ENCODE measurements at regions not wholly inside any gene's neighbourhood (a gene's known extent, or its start where the extent isn't known, plus 50 kb on each side); places are given as distances from the start of the nearest gene placed in this dataset.

GRCh38 chr2:129354631-129355030 lies 624.8 kb upstream of the RAB6C start:
- no peak overlapping the region for H3K9ac ChIP-seq (ENCODE audit: low read length)
- no peaks in the 10 kb centered on the region for H4K20me1 ChIP-seq (ENCODE audit: insufficient read depth, low read length)
- H3K4me1 ChIP-seq (ENCODE audit: low read length) = no peaks in the 10 kb centered on the region
- H3K27me3 ChIP-seq (ENCODE audit: low read depth, low read length) = peaks cover under 1% of the 10 kb centered on the region
- H2AFZ ChIP-seq (ENCODE audit: low read depth, low read length) = no peak overlapping the region
- no peak overlapping the region for H3K4me2 ChIP-seq (ENCODE audit: low read length)
- no peaks in the 10 kb centered on the region for H3K79me2 ChIP-seq (ENCODE audit: low read length)
- no peak overlapping the region for H3K27ac ChIP-seq (ENCODE audit: low read length)
- no peaks in the 10 kb centered on the region for H3K9me3 ChIP-seq (ENCODE audit: insufficient read depth, low read length)
- TF ChIP-seq CTCF (IDR thresholded peaks at IDR 0.05; ENCODE audit: low read depth, low read length) (no peak), EZH2phosphoT487 (IDR thresholded peaks at IDR 0.05; ENCODE audit: low read depth) (no peak)
- H3K36me3 ChIP-seq (replicated peaks; ENCODE audit: low read depth, low read length) = no peaks in the 10 kb centered on the region
- no peak overlapping the region for H3K4me3 ChIP-seq (ENCODE audit: low read length)

- TF ChIP-seq EZH2phosphoT487 (IDR thresholded peaks at IDR 0.05; ENCODE audit: low read depth) (no peak), CTCF (IDR thresholded peaks at IDR 0.05; ENCODE audit: low read depth, low read length) (no peak)
- no peak overlapping the region for H3K27ac ChIP-seq (ENCODE audit: low read length)
- no peaks in the 10 kb centered on the region for H3K27me3 ChIP-seq (ENCODE audit: low read depth, low read length)
- H3K4me3 ChIP-seq (ENCODE audit: low read length) = no peak overlapping the region
- H3K36me3 ChIP-seq (replicated peaks; ENCODE audit: low read depth, low read length) = no peaks in the 10 kb centered on the region
- no peak overlapping the region for H3K4me2 ChIP-seq (ENCODE audit: low read length)
- H3K9me3 ChIP-seq (ENCODE audit: insufficient read depth, low read length) = no peaks in the 10 kb centered on the region
- H3K79me2 ChIP-seq (ENCODE audit: low read length) = no peaks in the 10 kb centered on the region
- H2AFZ ChIP-seq (ENCODE audit: low read depth, low read length) = no peak overlapping the region
- no peaks in the 10 kb centered on the region for H4K20me1 ChIP-seq (ENCODE audit: insufficient read depth, low read length)
- H3K4me1 ChIP-seq (ENCODE audit: low read length) = no peaks in the 10 kb centered on the region
- no peak overlapping the region for H3K9ac ChIP-seq (ENCODE audit: low read length)
These were observed 617.8 kb upstream of the RAB6C start for GRCh38 chr2:129361688-129362087.

- no peak overlapping the region for H3K9ac ChIP-seq (ENCODE audit: low read length)
- no peaks in the 10 kb centered on the region for H3K9me3 ChIP-seq (ENCODE audit: insufficient read depth, low read length)
These were observed 613.2 kb upstream of the RAB6C start for GRCh38 chr2:129366263-129366662.

GRCh38 chr2:129367107-129367506 lies 612.4 kb upstream of the RAB6C start:
- Histone ChIP-seq H4K20me1 (ENCODE audit: insufficient read depth, low read length) (no peaks in the 10 kb centered on the region), H3K4me3 (ENCODE audit: low read length) (no peak overlapping the region), H3K4me1 (ENCODE audit: low read length) (no peaks in the 10 kb centered on the region), H3K9me3 (ENCODE audit: insufficient read depth, low read length) (no peaks in the 10 kb centered on the region), H3K9ac (ENCODE audit: low read length) (no peak overlapping the region), H3K4me2 (ENCODE audit: low read length) (no peak overlapping the region), H2AFZ (ENCODE audit: low read depth, low read length) (no peak overlapping the region), H3K79me2 (ENCODE audit: low read length) (no peaks in the 10 kb centered on the region), H3K27me3 (ENCODE audit: low read depth, low read length) (no peaks in the 10 kb centered on the region), H3K36me3 (replicated peaks; ENCODE audit: low read depth, low read length) (no peaks in the 10 kb centered on the region), H3K27ac (ENCODE audit: low read length) (no peak overlapping the region)
- TF ChIP-seq CTCF (IDR thresholded peaks at IDR 0.05; ENCODE audit: low read depth, low read length) = no peak
- TF ChIP-seq EZH2phosphoT487 (IDR thresholded peaks at IDR 0.05; ENCODE audit: low read depth) = no peak

More at GRCh38 chr2:129366263-129366662, 613.2 kb upstream of the RAB6C start:
- Histone ChIP-seq H3K27ac (ENCODE audit: low read length) (no peak overlapping the region), H4K20me1 (ENCODE audit: insufficient read depth, low read length) (no peaks in the 10 kb centered on the region), H3K4me3 (ENCODE audit: low read length) (no peak overlapping the region), H2AFZ (ENCODE audit: low read depth, low read length) (no peak overlapping the region), H3K36me3 (replicated peaks; ENCODE audit: low read depth, low read length) (no peaks in the 10 kb centered on the region), H3K4me1 (ENCODE audit: low read length) (no peaks in the 10 kb centered on the region), H3K79me2 (ENCODE audit: low read length) (no peaks in the 10 kb centered on the region), H3K27me3 (ENCODE audit: low read depth, low read length) (no peaks in the 10 kb centered on the region), H3K4me2 (ENCODE audit: low read length) (no peak overlapping the region)
- TF ChIP-seq EZH2phosphoT487 (IDR thresholded peaks at IDR 0.05; ENCODE audit: low read depth) = no peak
- no peak for TF ChIP-seq CTCF (IDR thresholded peaks at IDR 0.05; ENCODE audit: low read depth, low read length)
